DOHH2 (cell line): ENCODE measurements at regions not wholly inside any gene's neighbourhood (a gene's known extent, or its start where the extent isn't known, plus 50 kb on each side); places are given as distances from the start of the nearest gene placed in this dataset.

Source experiments
- EZH2phosphoT487 ChIP-seq: fragments of 200-600 bp; sonication (generic); IDR thresholded peaks from 2 replicates; pipeline ENCODE4 v1.6.1; 2017; ENCODE audit warnings: borderline replicate concordance, mild to moderate bottlenecking, antibody characterized with exemption, low read length, moderate library complexity, mixed read lengths
- TF ChIP-seq, protein P1 (sequence below): fragments of 200-600 bp; sonication (generic); IDR thresholded peaks from one replicate; pipeline ENCODE4 v1.5.1; 2014; ENCODE audit warnings: antibody characterized with exemption, mild to moderate bottlenecking, low read depth, low read length; ENCODE audit not compliant: poor library complexity, severe bottlenecking

DNA sequence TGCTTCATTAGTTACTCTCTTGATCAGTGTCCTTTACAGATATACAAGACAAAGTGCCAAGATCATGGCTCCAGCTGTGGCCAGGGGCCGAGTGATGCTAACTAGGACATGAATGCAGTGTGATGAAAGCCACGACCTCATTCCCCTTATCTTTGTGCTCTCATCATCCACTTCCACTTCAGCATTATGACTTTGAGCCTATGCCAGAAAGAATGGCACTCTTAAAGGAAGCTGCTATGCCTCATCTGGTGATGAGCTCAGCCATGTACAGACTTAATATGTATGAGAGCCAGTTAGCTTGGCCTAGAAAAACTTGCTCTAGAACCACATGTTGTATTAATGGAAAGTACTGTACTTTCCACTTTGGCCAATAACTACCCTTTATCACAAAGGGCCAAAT, 179.1 kb downstream of the TOX3 start:
- TF ChIP-seq, protein P1, sequence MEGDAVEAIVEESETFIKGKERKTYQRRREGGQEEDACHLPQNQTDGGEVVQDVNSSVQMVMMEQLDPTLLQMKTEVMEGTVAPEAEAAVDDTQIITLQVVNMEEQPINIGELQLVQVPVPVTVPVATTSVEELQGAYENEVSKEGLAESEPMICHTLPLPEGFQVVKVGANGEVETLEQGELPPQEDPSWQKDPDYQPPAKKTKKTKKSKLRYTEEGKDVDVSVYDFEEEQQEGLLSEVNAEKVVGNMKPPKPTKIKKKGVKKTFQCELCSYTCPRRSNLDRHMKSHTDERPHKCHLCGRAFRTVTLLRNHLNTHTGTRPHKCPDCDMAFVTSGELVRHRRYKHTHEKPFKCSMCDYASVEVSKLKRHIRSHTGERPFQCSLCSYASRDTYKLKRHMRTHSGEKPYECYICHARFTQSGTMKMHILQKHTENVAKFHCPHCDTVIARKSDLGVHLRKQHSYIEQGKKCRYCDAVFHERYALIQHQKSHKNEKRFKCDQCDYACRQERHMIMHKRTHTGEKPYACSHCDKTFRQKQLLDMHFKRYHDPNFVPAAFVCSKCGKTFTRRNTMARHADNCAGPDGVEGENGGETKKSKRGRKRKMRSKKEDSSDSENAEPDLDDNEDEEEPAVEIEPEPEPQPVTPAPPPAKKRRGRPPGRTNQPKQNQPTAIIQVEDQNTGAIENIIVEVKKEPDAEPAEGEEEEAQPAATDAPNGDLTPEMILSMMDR: no peak
- no peak for TF ChIP-seq EZH2phosphoT487
